ENCODE measurements at regions not wholly inside any gene's neighbourhood (a gene's known extent, or its start where the extent isn't known, plus 50 kb on each side); places are given as distances from the start of the nearest gene placed in this dataset.

GRCh38 chr22:49017482-49018329, 810.0 kb downstream of the BRD1 start:
- Histone ChIP-seq H3K27ac (no peak overlapping the region), H3K27me3 (peaks cover 0 to 4% (median 0%) of the 10 kb centered on the region in 4 donors), H3K4me1 (no peaks in the 10 kb centered on the region), H3K9me3 (no peaks in the 10 kb centered on the region), H3K4me3 (no peak overlapping the region), H3K36me3 (no peaks in the 10 kb centered on the region)
- intact Hi-C loops (cut with DNase I) = loop anchor here (10.0 kb wide), 1 partner anchor 127 kb away; no protein-coding TSS in a partner anchor
- TF ChIP-seq CTCF (IDR thresholded peaks at IDR 0.05) = no peak
- 58 to 69% methylated on average over 16 to 17 of the region's 21 CpGs for WGBS, 2 donors
- no peak for DNase-seq

- Histone ChIP-seq H3K27ac (no peak overlapping the region), H3K36me3 (no peaks in the 10 kb centered on the region), H3K9me3 (no peaks in the 10 kb centered on the region), H3K4me1 (no peaks in the 10 kb centered on the region), H3K27me3 (peaks cover 0 to 4% (median 0%) of the 10 kb centered on the region in 4 donors), H3K4me3 (no peak overlapping the region)
- 45 to 85% methylated on average over 7 to 10 of the region's 16 CpGs for WGBS, 2 donors
- DNase-seq = no peak
- no peak for TF ChIP-seq CTCF (IDR thresholded peaks at IDR 0.05)
- no peak for TF ChIP-seq POLR2A (IDR thresholded peaks at IDR 0.05)
- intact Hi-C loops (cut with DNase I) = loop anchor here (10.0 kb wide), 1 partner anchor 128 kb away; no protein-coding TSS in a partner anchor
Measured at GRCh38 chr22:49016909-49017481, 810.7 kb downstream of the BRD1 start.

GRCh38 chr22:49015993-49016908, 811.4 kb downstream of the BRD1 start:
- no peak overlapping the region for H3K27ac ChIP-seq
- no peaks in the 10 kb centered on the region for H3K9me3 ChIP-seq
- DNase-seq = no peak
- WGBS, 2 donors = 58 to 61% methylated on average over 15 to 17 of the region's 26 CpGs
- TF ChIP-seq CTCF (IDR thresholded peaks at IDR 0.05) = no peak
- TF ChIP-seq POLR2A (IDR thresholded peaks at IDR 0.05) = no peak
- intact Hi-C loops (cut with DNase I) = loop anchor here (10.0 kb wide), 1 partner anchor 129 kb away; no protein-coding TSS in a partner anchor
- no peak overlapping the region for H3K4me3 ChIP-seq
- no peaks in the 10 kb centered on the region for H3K4me1 ChIP-seq
- no peaks in the 10 kb centered on the region for H3K36me3 ChIP-seq
- peaks cover 0 to 4% (median 0%) of the 10 kb centered on the region in 4 donors for H3K27me3 ChIP-seq

GRCh38 chr22:49015459-49015858, 812.2 kb downstream of the BRD1 start:
- 58 to 63% methylated on average over 3 to 7 of the region's 13 CpGs for WGBS, 2 donors
- TF ChIP-seq POLR2A (IDR thresholded peaks at IDR 0.05) (no peak), CTCF (IDR thresholded peaks at IDR 0.05) (no peak)
- Histone ChIP-seq H3K4me1 (no peaks in the 10 kb centered on the region), H3K4me3 (no peak overlapping the region), H3K27ac (no peak overlapping the region), H3K36me3 (no peaks in the 10 kb centered on the region), H3K27me3 (peaks cover 0 to 10% (median 0%) of the 10 kb centered on the region in 4 donors), H3K9me3 (no peaks in the 10 kb centered on the region)
- DNase-seq = no peak
- intact Hi-C loops (cut with DNase I) = loop anchor here (10.0 kb wide), 1 partner anchor 129 kb away; no protein-coding TSS in a partner anchor

All from esophagus squamous epithelium (tissue), 5 donors.